ENCODE measurements at regions not wholly inside any gene's neighbourhood (a gene's known extent, or its start where the extent isn't known, plus 50 kb on each side); places are given as distances from the start of the nearest gene placed in this dataset.

- no peak overlapping the region for H3K27ac Mint-ChIP-seq
- intact Hi-C loops (cut with DNase I, micrococcal nuclease) = no loop called here
- no peak overlapping the region for H3K4me3 ChIP-seq (ENCODE audit: low read length)
- H3K27me3 ChIP-seq (ENCODE audit: control insufficient read depth in 1 of 2, insufficient read depth in 2 of 2, low read length in 2 of 2) = peaks cover 0 to 8% of the 10 kb centered on the region in 2 experiments
- ATAC-seq (ENCODE audit: poor library complexity) (no peak), DNase-seq (no peak)
- peaks cover 12% of the 10 kb centered on the region for H3K27me3 Mint-ChIP-seq
- no peaks in the 10 kb centered on the region for H3K4me1 Mint-ChIP-seq (ENCODE audit: low read depth)
- CTCF ChIA-PET = no interaction called here
- no peaks in the 10 kb centered on the region for H3K4me1 ChIP-seq (ENCODE audit: insufficient read depth, low read length)
- H3K36me3 ChIP-seq (ENCODE audit: insufficient read depth, low read length) = no peaks in the 10 kb centered on the region
- H3K9me3 Mint-ChIP-seq = no peaks in the 10 kb centered on the region
- TF ChIP-seq, protein P1, sequence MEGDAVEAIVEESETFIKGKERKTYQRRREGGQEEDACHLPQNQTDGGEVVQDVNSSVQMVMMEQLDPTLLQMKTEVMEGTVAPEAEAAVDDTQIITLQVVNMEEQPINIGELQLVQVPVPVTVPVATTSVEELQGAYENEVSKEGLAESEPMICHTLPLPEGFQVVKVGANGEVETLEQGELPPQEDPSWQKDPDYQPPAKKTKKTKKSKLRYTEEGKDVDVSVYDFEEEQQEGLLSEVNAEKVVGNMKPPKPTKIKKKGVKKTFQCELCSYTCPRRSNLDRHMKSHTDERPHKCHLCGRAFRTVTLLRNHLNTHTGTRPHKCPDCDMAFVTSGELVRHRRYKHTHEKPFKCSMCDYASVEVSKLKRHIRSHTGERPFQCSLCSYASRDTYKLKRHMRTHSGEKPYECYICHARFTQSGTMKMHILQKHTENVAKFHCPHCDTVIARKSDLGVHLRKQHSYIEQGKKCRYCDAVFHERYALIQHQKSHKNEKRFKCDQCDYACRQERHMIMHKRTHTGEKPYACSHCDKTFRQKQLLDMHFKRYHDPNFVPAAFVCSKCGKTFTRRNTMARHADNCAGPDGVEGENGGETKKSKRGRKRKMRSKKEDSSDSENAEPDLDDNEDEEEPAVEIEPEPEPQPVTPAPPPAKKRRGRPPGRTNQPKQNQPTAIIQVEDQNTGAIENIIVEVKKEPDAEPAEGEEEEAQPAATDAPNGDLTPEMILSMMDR (IDR thresholded peaks at IDR 0.05) = no peak
- H3K36me3 Mint-ChIP-seq (ENCODE audit: low read depth) = no peaks in the 10 kb centered on the region
- no peak overlapping the region for H3K4me3 Mint-ChIP-seq
- POLR2A ChIA-PET = no interaction called here
- H3K27ac ChIP-seq (ENCODE audit: low read depth in 1 of 2, low read length in 2 of 2) = no peak overlapping the region
- no peaks in the 10 kb centered on the region for H3K9me3 ChIP-seq (ENCODE audit: control insufficient read depth in 1 of 2, insufficient read depth in 1 of 2, low read length in 2 of 2)
Observed at GRCh38 chr3:144039661-144040060, 68.0 kb downstream of the DIPK2A start.

DNA sequence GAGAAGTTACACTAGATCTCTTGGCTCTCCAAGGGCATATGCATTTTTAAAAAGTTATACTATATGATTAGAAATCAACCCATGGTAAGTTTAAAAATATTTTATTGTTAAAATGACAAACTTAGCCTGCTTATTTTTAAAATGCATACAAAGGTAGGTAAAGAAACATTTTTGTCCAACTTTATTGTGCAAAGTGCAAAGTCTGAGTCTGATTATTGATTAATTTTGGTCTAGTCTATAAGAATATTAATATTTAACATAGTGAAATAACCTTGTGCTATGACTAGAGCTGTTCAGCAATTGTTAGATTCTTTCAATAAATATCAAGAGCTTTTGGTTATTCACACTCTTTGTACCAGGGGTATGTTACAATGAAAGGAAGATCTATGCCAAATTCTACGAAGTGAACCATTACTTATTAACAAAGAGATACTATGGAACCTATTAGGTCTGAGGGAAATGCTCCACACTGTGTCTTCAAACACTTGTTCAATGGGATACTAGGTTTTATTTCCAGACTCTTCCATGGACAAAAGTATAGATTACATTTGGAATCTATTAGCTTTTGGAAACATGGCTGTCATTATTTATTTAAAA lies 70.4 kb downstream of the DIPK2A start:
- Histone ChIP-seq H3K27me3 (ENCODE audit: control insufficient read depth in 1 of 2, insufficient read depth in 2 of 2, low read length in 2 of 2) (peaks cover 0 to 8% of the 10 kb centered on the region in 2 experiments), H3K27ac (ENCODE audit: low read depth in 1 of 2, low read length in 2 of 2) (no peak overlapping the region), H3K36me3 (ENCODE audit: insufficient read depth, low read length) (no peaks in the 10 kb centered on the region), H3K9me3 (ENCODE audit: control insufficient read depth in 1 of 2, insufficient read depth in 1 of 2, low read length in 2 of 2) (no peaks in the 10 kb centered on the region), H3K4me3 (ENCODE audit: low read length) (no peak overlapping the region), H3K4me1 (ENCODE audit: insufficient read depth, low read length) (no peaks in the 10 kb centered on the region)
- intact Hi-C loops (cut with DNase I, micrococcal nuclease) = no loop called here
- Mint-ChIP-seq H3K4me1 (ENCODE audit: low read depth) (no peaks in the 10 kb centered on the region), H3K36me3 (ENCODE audit: low read depth) (no peaks in the 10 kb centered on the region), H3K9me3 (no peaks in the 10 kb centered on the region), H3K4me3 (no peak overlapping the region), H3K27ac (no peak overlapping the region), H3K27me3 (peaks cover 12% of the 10 kb centered on the region)
- DNase-seq (no peak), ATAC-seq (ENCODE audit: poor library complexity) (no peak)
- POLR2A ChIA-PET = no interaction called here
- TF ChIP-seq, protein P1 (IDR thresholded peaks at IDR 0.05) = no peak
- CTCF ChIA-PET = no interaction called here

DNA sequence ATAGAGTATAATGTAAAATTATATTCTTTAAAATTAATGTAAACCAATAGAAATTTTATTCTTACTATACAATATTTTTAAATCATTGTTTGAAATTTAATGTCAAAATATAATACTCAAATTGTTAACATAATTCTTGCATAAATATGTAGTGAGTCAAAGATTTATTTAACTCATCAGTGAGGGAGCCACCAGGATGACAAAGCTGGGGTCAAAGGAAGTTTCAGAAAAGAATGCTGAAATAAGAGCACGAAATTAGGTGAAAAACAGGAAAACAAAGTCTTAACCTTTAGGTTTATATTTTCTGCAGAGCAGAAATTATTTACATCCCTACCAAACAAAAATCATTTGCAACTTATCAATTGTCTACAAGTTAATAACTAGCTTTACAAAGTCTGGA lies 74.1 kb downstream of the DIPK2A start:
- Mint-ChIP-seq H3K4me3 (no peak overlapping the region), H3K27me3 (peaks cover 10% of the 10 kb centered on the region), H3K36me3 (ENCODE audit: low read depth) (no peaks in the 10 kb centered on the region), H3K4me1 (ENCODE audit: low read depth) (no peaks in the 10 kb centered on the region), H3K27ac (no peak overlapping the region), H3K9me3 (no peaks in the 10 kb centered on the region)
- Histone ChIP-seq H3K9me3 (ENCODE audit: control insufficient read depth in 1 of 2, insufficient read depth in 1 of 2, low read length in 2 of 2) (no peaks in the 10 kb centered on the region), H3K27ac (ENCODE audit: low read depth in 1 of 2, low read length in 2 of 2) (no peak overlapping the region), H3K4me3 (ENCODE audit: low read length) (no peak overlapping the region), H3K4me1 (ENCODE audit: insufficient read depth, low read length) (no peaks in the 10 kb centered on the region), H3K27me3 (ENCODE audit: control insufficient read depth in 1 of 2, insufficient read depth in 2 of 2, low read length in 2 of 2) (no peaks in the 10 kb centered on the region), H3K36me3 (ENCODE audit: insufficient read depth, low read length) (no peaks in the 10 kb centered on the region)
- TF ChIP-seq, protein P1 (IDR thresholded peaks at IDR 0.05) = no peak
- ChIA-PET CTCF (no interaction called here), POLR2A (no interaction called here)
- ATAC-seq (ENCODE audit: poor library complexity) = no peak
- no peak for DNase-seq
- intact Hi-C loops (cut with DNase I, micrococcal nuclease) = no loop called here
